DOHH2 (cell line): ENCODE measurements at regions not wholly inside any gene's neighbourhood (a gene's known extent, or its start where the extent isn't known, plus 50 kb on each side); places are given as distances from the start of the nearest gene placed in this dataset.

Experiments
- EZH2phosphoT487 ChIP-seq: fragments of 200-600 bp; sonication (generic); IDR thresholded peaks from 2 replicates; pipeline ENCODE4 v1.6.1; 2017; ENCODE audit warnings: borderline replicate concordance, mild to moderate bottlenecking, antibody characterized with exemption, low read length, moderate library complexity, mixed read lengths
- TF ChIP-seq, protein P1 (sequence below): fragments of 200-600 bp; sonication (generic); IDR thresholded peaks from one replicate; pipeline ENCODE4 v1.5.1; 2014; ENCODE audit warnings: antibody characterized with exemption, mild to moderate bottlenecking, low read depth, low read length; ENCODE audit not compliant: poor library complexity, severe bottlenecking

DNA sequence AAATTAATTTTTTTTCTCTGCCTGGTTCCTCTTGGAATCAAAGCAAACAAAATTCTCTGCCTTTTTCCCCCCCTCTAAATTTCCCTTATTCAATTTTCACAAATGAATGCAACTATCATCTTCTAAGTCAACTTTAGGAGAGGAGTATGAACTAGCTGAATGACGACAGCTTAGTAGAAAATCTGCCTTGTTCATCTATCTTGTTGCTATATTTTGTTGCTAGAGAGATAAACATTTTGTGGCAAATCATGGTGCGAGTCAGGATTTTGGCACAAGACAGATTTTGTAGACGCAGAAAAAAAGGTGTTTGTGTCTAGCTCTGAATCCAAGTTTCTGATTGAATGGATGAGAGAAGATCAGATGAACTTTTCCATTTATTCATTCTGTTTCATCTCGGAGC lies 81.0 kb upstream of the FZD8 start:
- TF ChIP-seq, protein P1, sequence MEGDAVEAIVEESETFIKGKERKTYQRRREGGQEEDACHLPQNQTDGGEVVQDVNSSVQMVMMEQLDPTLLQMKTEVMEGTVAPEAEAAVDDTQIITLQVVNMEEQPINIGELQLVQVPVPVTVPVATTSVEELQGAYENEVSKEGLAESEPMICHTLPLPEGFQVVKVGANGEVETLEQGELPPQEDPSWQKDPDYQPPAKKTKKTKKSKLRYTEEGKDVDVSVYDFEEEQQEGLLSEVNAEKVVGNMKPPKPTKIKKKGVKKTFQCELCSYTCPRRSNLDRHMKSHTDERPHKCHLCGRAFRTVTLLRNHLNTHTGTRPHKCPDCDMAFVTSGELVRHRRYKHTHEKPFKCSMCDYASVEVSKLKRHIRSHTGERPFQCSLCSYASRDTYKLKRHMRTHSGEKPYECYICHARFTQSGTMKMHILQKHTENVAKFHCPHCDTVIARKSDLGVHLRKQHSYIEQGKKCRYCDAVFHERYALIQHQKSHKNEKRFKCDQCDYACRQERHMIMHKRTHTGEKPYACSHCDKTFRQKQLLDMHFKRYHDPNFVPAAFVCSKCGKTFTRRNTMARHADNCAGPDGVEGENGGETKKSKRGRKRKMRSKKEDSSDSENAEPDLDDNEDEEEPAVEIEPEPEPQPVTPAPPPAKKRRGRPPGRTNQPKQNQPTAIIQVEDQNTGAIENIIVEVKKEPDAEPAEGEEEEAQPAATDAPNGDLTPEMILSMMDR: no peak
- no peak for TF ChIP-seq EZH2phosphoT487
